GM10266 (cell line): ENCODE measurements at regions not wholly inside any gene's neighbourhood (a gene's known extent, or its start where the extent isn't known, plus 50 kb on each side); places are given as distances from the start of the nearest gene placed in this dataset.

Experiments
- DNase-seq: peaks from one replicate; pipeline ENCODE4 v3.0.0; 2012; ENCODE audit errors: extremely low spot score
- CTCF ChIP-seq: IDR thresholded peaks from 2 replicates; pipeline ENCODE4 v1.5.1; 2012; ENCODE audit warnings: mild to moderate bottlenecking, low read depth; ENCODE audit not compliant: control insufficient read depth, insufficient read depth; ENCODE audit errors: missing control alignments

- no peak for TF ChIP-seq CTCF
- no peak for DNase-seq
These were observed 667.7 kb downstream of the DIAPH3 start for GRCh38 chr13:59495936-59496512.

- no peak for DNase-seq
- TF ChIP-seq CTCF = no peak
These were observed 666.0 kb downstream of the DIAPH3 start for GRCh38 chr13:59497621-59498247.

- no peak for TF ChIP-seq CTCF
- DNase-seq = no peak
These were observed 662.7 kb downstream of the DIAPH3 start for GRCh38 chr13:59501004-59501403.

GRCh38 chr13:59504407-59504806, 659.3 kb downstream of the DIAPH3 start:
- TF ChIP-seq CTCF = no peak
- DNase-seq = no peak

- DNase-seq = no peak
- TF ChIP-seq CTCF = no peak
These were observed 653.3 kb downstream of the DIAPH3 start for GRCh38 chr13:59510386-59510785.

GRCh38 chr13:59513686-59514085, 650.0 kb downstream of the DIAPH3 start:
- no peak for DNase-seq
- TF ChIP-seq CTCF = no peak

GRCh38 chr13:59514316-59514715, 649.4 kb downstream of the DIAPH3 start:
- no peak for DNase-seq
- TF ChIP-seq CTCF = no peak
